ENCODE measurements at regions not wholly inside any gene's neighbourhood (a gene's known extent, or its start where the extent isn't known, plus 50 kb on each side); places are given as distances from the start of the nearest gene placed in this dataset.

DNA sequence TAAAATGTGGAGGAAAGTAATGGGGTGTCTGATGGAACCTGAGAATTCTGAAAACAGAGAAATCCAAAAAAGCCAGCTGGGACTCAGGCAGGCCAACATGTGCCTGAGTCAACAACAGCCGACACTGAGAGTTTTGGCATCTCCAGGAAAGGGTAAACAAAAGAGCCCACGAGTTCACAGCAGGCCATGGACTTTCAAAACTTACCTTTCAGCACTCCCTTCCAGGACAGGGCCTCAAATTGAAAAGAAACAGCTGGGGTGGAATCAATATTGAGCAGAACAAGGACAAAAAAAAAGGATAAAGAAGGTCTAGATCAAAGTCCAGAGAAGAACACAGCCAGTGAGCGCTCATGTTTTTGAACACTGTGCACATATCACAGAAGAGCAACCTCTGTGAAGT, 735.4 kb upstream of the GRM7 start:
- DNase-seq = no peak

DNA sequence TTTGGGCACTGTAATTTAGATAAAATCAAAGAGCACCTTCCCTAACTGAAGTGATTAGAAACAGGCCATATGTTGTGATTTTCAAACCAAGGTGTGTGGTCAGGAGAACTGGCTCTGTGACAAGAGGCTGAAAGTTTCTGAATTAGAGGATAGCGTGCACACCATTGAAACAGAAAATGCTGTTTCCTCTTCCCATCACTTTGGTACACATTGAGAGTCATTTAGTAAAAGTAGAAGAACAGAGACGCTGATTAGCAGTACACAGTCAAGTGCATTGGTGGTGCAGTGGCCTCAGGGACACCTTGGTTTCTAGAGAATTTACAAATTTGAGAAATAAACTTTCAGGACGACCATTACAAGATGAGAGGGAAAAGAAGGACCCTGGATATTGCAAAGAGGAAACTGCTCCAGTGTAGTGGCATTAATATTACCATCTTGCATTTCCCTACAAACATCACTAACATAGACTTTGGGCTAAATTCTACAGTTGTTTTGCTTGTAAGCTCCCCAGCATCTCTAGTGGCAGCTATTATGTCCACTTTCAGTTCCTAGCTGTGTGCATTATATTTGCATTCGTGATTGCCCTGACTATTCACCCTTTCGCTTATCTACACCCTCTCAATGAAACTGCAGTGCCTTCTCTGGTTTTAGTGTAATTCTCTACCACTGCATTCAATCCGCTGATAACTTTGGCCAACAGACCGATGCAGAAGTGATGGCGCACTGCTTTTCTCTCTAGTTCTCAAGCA, 728.1 kb upstream of the GRM7 start:
- no peak for DNase-seq

DNA sequence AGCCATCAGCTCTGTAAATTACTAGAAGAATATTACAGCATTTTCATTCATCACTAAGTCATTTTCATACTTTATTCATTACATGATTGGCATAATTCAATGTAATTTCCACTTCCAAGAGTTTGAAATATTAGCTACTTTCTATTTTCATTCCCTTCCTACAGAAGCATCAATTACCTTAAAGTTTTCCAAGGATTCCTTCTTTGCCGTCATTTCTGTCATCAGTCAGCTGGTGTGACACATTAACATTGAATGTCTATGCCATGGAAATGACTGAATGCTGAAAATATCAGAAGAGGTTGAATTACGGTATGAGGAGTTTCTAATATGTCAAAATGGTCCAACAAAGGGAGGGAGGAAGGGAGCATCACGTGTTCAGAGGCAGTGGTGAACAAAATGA, 718.2 kb upstream of the GRM7 start:
- DNase-seq = no peak

DNA sequence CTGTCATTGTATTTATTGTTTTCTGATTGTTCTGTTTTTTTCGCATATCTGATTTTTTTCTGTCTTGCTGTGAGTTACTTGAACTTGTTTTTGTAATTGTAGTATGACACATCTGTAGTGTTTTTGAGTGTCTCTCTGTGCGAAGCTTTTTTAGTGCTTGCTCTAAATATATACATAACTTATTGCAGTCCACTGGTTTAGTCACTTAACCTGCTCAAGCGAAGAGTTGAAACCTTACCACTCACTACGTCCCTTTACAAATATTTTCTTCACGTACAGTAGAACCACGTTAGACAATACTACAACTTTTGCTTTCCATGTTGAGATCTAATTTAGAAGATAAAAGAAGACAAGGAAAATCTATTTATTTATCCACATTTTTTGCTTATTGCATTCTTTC, 713.0 kb upstream of the GRM7 start:
- DNase-seq = no peak

DNA sequence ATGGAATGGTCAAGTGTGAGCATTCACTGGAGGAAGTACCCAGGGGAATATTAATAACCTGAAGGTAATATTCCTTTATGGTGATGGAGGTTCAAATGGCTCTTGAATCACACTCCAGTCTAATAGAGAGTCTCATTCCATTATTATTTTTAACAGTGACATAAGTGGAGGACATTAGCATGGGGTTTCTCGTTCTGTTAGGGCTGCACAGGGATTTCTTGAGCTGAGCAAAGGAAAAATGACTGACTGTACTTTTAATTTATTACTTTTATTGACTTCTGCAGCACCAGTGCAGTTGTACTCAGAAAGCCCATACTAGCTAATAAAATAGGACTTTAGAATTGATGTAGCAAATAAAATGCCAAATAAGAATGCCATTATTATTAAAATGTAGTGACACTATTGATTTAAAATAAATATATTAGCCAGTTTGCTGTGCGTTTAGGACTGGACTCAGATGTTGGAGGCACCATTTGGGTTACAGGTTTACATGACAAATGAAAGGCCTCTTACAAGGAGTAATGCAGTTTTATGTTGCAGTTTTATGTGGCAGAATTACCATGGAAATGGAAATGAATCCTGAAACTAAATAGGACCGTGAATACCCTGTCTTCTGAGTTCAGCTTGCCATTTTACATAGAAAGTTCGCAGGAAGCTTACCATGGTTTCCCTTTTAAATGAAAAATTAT, 705.1 kb upstream of the GRM7 start:
- DNase-seq = no peak

DNA sequence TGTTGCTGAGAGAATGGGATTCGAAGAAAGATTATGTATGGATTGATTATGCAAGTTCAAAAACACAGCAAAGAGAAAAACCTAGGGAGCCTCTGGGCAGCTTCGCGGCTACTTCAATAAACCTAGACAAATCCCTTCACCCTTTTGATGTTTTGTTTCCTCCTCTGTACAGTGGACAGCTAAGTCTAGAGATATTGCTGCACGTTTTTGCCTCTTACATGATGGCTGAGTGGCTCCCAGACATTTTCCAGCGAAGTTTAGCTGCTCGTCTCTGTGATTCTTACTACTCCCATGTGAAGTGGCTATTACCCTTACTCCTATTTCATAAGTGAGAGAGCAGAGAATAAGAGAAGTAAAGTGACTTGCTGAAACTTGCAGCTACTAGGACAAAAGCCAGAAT, 695.0 kb upstream of the GRM7 start:
- DNase-seq = no peak

DNA sequence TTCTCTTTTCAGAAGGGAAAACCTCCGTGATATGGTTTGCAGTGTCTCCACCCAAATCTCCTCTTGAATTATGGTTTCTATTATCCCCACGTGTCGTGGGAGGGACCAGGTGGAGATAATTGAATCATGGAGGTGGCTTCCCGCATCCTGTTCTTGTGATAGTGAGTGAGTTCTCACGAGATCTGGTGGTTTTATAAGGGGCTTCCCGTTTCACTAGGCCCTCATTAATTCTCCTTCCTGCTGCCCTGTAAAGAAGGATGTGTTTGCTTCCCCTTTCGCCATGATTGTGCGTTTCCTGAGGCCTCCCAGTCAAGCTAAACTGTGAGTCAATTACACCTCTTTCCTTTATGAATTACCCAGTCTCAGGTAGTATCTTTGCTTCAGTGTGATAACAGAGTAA, 692.7 kb upstream of the GRM7 start:
- DNase-seq = no peak

DNA sequence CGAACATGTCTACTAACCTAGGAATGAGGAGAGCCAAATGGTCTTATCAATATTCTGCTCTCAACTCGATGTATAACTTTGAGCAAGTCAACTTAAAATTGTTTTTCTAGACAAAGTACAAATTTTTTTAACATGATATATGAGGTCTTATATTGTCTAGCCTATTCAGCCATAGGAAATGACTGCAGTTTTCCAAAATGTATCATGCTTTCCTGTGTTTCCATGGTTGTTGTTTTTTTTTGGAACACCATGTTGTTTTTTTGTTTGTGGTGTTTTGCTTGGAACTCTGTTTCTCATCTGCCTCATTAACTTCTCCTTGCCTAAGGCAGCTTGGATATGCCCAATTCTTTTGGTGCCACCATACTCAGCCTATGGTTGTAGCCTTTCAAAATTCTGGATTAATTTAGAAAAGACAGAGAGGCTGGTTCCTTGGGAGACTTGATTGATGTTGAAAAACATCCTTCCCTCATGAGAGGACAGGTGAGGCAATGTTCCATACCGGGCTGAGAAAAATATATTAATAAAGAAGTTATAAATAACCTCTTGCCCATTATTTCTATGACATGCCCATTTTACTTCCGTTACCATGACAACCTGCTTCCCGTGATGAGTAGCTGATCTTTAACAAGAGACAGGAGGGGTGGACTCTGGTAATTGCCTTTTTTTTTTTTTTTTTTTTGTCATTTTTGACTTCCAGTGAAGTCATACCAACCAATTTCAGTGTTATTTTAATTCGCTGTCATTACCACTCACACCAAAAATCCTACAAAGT, 687.9 kb upstream of the GRM7 start:
- no peak for DNase-seq

DNA sequence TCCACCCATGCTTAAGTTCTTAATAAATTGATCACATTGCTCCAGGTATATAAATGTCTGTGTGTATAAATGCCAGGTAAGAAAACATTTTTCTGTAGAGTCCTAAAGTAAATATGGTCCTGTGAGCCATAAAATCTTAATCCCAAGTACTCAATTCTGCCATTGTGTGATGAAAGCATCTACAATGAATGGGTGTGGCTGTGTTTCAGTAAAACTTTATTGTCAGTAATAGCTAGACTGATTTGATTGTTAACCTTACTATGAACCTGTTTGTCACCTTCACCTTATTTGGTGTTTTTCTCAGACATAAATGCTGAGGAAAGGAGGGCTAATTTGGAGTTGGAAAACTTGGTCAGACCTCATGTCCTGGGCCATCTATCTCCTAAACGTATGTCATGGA, 683.5 kb upstream of the GRM7 start:
- no peak for DNase-seq

DNA sequence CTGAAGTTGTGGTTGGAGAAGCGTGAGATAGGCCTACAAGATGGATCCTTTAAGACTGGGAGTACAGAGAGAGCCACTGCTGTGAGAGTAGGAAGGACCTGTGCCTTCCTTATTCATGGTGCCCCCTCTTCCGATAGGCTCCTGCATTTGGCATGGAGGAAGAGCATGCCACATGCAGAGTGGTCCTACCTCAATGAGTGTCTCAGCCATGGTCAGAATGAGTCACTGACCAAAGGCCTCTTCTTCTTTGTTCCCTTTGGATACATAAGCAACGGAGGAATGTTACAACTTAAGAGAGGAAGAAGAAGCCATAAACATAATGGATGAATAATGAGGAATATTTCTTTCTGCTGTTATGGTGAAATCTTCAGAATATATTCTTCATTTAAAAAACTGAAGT, 681.2 kb upstream of the GRM7 start:
- DNase-seq = no peak

DNA sequence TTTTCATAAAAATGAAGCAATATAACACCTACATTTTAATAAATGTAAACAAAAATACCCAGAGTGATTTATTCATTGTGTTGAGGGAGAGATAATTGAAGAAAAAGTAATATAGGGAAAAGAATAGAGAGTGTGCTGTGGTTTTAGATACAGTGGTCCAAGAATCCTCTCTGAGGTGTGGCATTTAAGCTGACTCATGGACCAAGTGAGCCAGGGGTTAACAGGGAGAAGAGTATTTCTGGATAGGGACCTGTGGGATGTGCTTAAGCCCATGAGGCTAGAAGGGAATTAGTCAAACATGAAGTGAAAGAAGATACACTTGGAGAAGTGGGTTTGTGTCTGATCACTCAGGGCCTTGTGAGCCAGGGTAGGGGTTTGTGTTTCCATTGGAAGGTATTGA, 680.7 kb upstream of the GRM7 start:
- DNase-seq = no peak

DNA sequence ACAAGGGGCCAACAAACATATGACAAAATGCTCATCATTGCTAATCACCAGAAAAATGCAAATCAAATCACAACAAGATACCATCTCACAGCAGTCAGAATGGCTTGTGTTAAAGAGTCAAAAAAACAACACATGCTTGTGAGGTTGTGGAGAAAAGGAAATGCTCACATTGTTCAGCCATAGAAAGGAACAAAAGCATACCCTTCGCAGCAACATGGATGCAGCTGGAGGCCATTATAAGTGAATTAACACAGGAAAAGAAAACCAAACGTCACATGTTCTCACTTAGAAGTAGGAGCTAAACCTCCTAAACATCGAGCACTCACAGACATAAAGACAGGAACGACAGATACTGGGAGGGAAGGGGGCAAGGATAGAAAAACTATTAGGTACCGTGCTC, 678.4 kb upstream of the GRM7 start:
- no peak for DNase-seq

DNA sequence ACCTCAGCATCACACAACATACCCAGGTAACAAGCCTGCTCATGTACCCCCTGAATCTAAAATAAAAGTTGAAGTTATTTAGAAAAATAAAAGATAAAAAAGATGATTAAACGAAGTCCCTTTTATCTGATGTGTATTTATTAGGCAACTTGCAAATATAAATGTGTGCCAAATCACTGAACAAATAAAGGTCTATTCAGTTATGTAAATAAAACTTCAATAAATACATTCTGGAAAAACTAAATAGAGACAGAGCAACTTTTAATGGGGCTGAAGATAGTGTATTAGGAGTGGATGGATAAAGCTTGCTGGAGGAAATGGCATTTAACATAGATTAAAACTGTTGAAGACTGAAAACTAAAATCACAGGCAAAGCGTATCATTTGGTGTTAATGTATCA, 678.0 kb upstream of the GRM7 start:
- DNase-seq = no peak

DNA sequence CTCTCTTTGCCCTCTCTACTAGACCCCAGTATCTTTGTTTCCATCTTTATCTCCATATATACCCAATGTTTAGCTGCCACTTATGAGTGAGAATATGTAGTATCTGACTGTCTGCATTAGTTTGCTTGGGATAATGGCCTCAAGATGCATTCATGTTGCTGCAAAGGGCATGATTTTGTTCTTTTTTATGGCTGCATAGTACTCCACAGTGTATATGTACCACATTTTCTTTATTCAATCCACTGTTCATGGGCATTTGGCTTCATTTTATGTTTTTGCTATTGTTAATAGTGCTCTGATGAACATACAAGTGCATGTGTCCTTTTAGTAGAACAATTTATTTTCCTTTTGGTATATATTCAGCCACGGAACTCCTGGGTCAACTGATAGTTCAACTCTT, 671.5 kb upstream of the GRM7 start:
- no peak for DNase-seq

DNA sequence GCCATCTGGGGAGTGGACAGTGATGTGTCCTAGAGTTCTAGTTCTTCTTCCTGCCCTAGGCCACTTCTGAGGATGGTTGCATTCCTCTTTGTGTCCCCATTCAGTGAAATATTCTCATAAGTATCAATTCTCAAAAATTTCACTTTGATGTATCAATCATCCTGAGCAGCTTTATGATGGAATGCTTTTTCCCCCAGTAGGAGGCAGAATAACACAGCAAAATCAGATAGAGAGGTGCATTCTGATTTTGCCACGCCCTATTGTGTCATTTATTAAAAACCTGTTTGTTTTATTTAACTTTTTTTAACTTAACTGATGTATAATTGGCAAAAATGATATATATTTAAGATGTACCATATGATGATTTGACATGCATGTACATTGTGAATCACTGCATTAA, 656.0 kb upstream of the GRM7 start:
- no peak for DNase-seq

DNA sequence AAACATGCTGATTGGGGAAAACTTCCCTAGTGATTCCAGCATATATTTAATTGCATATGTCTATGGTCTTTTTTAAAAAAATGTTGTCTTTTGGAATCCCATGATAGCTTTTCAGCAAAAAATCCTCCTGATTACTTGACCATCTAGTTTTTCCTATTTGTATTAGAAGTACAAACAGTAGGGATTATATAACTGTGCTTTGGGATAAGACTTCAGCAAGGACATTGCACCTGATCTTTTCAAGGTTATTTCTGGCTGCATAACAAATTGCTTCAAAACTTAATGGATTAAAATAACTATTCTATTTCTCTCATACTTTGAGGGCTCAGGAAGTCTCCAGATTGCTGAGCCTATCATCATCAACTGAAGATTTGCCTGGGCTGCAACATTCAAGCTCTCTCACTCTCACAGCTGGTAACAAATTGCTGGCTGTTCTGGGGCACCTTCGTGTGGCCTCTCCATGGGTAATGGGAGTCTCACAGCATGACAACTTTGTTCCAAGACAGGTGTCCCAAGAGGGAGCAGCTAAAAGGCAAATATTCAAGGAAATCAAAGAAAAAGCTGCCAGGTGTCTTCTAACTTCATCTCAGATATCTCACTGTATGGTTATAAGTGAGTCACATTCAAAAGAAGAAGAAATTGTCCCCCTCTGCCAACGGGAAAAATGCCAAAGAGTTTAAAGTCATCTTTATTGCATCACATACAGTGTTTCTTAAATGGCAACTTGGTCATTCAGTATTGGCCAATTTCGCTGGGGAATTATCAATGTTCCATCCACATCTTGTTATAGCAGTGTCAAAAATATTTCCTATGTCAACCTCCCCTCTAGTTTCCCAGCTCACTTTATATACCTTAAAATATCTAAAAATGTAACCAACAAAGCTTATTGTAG, 644.5 kb upstream of the GRM7 start:
- DNase-seq = no peak

DNA sequence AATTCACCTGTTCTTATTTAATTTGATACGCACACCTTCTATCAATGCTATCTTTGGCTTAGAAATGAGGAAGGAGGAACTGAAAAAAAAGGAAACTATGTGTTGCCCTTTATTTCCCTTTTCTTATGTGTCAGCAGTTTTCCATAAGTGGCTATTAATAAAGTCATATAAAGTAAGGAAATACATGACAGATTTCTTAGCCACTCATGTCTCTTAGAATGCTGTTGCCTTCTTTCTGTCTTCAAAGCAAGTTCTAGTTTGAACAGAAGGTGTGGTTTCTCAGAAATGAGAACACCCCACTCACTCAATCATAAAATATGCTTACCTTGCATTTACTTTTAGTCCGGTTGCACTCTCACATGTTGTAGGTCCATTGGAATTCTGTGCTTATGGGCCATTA, 640.5 kb upstream of the GRM7 start:
- DNase-seq = no peak

DNA sequence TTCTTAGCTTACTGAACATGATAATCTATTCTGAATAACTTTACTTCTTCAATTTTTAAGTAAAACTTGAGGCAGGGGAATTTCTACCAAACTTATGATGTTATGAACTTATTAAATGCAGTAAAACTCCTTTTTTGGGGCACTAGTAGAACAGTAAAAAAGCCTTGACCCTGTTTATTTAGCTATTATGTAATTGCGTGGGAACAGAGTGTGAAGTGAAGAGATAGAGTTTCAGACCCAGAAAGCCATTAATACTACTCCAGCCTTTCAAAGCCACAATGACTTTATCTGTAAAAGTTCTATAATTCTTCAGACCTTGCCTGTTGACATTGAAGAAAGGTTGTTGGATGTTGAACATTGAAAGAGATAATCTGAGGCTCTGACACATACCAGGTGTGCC, 638.8 kb upstream of the GRM7 start:
- no peak for DNase-seq

DNA sequence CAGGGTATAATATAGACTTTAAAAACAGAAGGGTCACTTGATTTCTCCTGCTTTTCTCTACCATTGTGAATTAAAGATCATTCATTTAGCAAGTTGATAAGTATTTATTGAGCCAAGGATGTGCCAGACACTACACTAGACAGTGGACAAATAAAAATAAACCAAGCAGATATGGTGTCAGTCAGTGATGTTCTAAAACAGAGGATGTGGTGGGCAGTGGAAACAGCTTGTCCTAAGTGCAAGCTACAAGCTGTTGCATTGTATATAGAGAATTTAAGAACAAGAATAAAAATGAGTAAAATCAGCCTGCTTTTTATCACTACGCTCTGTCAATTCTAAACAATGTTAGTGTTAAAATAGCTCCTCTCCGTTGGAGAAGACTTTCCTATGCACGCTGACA, 637.3 kb upstream of the GRM7 start:
- DNase-seq = no peak

DNA sequence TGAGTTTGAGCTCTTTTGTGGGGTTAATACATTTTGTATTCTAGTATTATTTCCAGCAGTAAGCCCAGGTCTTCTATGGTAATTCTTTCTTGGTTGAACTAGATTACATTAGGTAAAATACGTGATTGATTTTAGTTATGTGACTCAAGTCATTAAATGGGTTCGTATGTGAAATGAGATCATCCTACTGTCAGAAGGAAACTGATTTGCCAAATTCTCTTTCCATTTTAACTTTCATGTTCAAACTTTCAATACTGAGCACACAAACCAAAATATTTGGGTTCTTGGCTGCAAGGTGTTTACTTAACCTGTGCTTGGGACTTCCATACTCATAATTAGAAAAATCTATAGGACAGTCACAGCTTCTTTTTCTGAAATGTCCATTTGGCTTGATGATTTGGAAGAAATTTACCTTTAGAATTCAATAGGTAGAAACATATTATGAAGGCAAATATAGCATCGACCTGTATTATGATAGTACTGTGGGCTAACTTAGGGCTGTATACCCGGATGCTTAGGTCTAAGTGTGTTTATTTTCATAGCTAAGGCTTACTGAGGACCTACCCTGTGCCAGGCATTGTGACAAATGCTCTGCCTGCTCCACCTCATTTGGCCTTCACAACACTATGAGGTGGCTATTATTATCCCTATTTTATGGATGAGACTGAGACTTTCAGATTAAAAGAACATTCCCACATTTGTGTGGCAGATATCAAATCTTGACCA, 631.8 kb upstream of the GRM7 start:
- DNase-seq = no peak

DNA sequence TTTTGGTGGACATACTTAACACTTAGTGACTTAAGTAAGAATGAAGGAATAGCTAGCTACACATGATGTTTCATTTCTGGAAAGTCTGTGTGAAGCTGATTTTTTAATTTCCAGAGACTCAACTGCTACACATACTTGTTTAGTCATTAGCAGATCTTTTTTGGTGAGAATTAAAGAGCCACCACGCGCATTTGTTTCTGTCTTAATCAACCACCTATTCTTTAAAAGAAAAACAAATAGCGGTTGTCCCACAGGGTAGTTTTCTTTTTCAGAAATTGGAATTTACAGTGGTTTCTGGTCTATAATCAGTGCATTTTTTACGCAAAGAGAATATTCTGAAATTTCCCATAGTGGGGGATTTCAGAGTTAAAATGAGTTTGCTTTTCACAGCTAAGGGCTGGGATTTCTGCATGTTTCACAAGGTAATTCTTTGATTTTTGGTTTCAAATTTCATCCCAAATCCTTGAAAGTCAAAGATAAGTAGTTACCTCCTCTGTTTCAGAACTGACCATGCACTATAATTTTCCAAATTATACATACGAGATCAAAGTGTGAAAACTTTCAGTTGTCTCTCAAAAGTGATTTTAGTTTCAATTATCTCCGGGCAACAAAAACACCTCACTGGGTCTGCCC, 631.0 kb upstream of the GRM7 start:
- no peak for DNase-seq

DNA sequence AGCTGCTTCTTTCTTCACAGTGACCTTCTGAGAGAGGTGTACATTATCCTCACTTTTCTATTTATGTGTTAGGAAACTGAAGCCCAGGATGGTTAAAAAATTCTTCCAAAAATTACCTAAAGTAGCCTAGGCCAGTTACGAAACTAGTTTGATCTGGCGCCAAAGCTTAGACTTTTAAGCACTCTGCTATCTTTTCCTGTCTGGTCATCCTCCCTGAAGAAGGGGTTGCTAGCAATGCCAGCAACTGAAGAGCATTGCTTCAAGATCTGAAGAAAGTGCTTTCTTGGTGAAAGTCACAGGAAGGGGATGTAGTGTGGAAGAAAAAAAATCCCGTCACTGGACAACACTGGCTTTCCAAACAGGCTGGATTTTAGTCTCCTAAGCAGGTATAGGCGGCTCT, 618.8 kb upstream of the GRM7 start:
- no peak for DNase-seq
